ENCODE measurements at regions not wholly inside any gene's neighbourhood (a gene's known extent, or its start where the extent isn't known, plus 50 kb on each side); places are given as distances from the start of the nearest gene placed in this dataset.

DNA sequence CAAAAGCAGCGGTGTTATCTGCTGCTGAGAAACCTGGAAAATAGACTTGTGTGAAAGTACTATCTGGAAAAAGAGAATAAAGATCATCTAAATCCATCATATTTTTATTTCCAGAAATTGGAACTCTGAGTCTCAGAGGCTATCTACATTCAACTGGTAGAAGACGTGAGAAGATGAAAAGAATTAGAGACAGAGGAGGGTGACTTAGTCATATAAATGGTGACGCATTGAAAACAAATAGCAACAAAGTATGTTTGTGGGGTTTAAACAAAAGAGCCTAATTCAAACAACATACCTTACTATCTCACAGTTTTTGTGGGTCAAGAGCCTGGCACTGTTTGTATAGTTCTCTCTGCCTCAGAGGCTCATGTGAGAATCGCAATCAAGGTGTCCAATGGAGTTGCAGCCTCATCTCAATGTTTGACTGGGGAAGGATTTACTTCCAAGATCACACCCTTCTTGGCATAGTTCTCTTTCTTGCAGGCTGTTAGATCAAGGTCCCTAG, 757.1 kb upstream of the SLC35B3 start:
- H3K27me3 ChIP-seq (ENCODE audit: control insufficient read depth in 1 of 2, insufficient read depth in 2 of 2, low read length in 2 of 2) = no peaks in the 10 kb centered on the region
- no peaks in the 10 kb centered on the region for H3K79me2 ChIP-seq (ENCODE audit: insufficient read depth, low read length)
- POLR2A ChIA-PET = no interaction called here
- CTCF ChIA-PET (ENCODE audit: low intra/inter-chr PET ratio, low total read pairs) = no interaction called here
- H2AFZ ChIP-seq (ENCODE audit: low read length) = no peak overlapping the region
- intact Hi-C loops (cut with micrococcal nuclease; ENCODE audit: unreplicated experiment) = no loop called here
- FAIRE-seq (no peak), DNase-seq (ENCODE audit: low spot score) (no peak), ATAC-seq (no peak)
- H3K9me3 ChIP-seq (ENCODE audit: low read length) = peaks cover 68% of the 10 kb centered on the region
- WGBS (ENCODE audit: low lambda C conversion rate) = 31% methylated on average over 4 of the region's 4 CpGs
- no peak overlapping the region for H3K9ac ChIP-seq (ENCODE audit: insufficient read depth, low read depth, low read length)
- no TSS peak for BruUV-seq (replicated peaks)
- H3K27ac ChIP-seq (ENCODE audit: extremely low read length, insufficient read depth, low read length) = no peak overlapping the region
- no peak overlapping the region for H3K4me3 ChIP-seq (replicated peaks in 1 of 3; ENCODE audit: insufficient read depth in 1 of 3, low read depth in 2 of 3, low read length in 3 of 3)
- TF ChIP-seq ZNF138 (CRISPR knock-in tag; IDR thresholded peaks at IDR 0.05; ENCODE audit: low read depth) (no peak), ZNF724P (CRISPR knock-in tag; IDR thresholded peaks at IDR 0.05; ENCODE audit: borderline replicate concordance) (no peak), ZNF343 (CRISPR knock-in tag; IDR thresholded peaks at IDR 0.05) (no peak)
- TF ChIP-seq, protein P1, sequence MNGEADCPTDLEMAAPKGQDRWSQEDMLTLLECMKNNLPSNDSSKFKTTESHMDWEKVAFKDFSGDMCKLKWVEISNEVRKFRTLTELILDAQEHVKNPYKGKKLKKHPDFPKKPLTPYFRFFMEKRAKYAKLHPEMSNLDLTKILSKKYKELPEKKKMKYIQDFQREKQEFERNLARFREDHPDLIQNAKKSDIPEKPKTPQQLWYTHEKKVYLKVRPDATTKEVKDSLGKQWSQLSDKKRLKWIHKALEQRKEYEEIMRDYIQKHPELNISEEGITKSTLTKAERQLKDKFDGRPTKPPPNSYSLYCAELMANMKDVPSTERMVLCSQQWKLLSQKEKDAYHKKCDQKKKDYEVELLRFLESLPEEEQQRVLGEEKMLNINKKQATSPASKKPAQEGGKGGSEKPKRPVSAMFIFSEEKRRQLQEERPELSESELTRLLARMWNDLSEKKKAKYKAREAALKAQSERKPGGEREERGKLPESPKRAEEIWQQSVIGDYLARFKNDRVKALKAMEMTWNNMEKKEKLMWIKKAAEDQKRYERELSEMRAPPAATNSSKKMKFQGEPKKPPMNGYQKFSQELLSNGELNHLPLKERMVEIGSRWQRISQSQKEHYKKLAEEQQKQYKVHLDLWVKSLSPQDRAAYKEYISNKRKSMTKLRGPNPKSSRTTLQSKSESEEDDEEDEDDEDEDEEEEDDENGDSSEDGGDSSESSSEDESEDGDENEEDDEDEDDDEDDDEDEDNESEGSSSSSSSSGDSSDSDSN (CRISPR knock-in tag; IDR thresholded peaks at IDR 0.05) = no peak
- TF ChIP-seq, protein P2, sequence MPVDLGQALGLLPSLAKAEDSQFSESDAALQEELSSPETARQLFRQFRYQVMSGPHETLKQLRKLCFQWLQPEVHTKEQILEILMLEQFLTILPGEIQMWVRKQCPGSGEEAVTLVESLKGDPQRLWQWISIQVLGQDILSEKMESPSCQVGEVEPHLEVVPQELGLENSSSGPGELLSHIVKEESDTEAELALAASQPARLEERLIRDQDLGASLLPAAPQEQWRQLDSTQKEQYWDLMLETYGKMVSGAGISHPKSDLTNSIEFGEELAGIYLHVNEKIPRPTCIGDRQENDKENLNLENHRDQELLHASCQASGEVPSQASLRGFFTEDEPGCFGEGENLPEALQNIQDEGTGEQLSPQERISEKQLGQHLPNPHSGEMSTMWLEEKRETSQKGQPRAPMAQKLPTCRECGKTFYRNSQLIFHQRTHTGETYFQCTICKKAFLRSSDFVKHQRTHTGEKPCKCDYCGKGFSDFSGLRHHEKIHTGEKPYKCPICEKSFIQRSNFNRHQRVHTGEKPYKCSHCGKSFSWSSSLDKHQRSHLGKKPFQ (CRISPR knock-in tag; IDR thresholded peaks at IDR 0.05; ENCODE audit: insufficient replicate concordance) = no peak
- TF ChIP-seq, protein P3, sequence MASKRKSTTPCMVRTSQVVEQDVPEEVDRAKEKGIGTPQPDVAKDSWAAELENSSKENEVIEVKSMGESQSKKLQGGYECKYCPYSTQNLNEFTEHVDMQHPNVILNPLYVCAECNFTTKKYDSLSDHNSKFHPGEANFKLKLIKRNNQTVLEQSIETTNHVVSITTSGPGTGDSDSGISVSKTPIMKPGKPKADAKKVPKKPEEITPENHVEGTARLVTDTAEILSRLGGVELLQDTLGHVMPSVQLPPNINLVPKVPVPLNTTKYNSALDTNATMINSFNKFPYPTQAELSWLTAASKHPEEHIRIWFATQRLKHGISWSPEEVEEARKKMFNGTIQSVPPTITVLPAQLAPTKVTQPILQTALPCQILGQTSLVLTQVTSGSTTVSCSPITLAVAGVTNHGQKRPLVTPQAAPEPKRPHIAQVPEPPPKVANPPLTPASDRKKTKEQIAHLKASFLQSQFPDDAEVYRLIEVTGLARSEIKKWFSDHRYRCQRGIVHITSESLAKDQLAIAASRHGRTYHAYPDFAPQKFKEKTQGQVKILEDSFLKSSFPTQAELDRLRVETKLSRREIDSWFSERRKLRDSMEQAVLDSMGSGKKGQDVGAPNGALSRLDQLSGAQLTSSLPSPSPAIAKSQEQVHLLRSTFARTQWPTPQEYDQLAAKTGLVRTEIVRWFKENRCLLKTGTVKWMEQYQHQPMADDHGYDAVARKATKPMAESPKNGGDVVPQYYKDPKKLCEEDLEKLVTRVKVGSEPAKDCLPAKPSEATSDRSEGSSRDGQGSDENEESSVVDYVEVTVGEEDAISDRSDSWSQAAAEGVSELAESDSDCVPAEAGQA (IDR thresholded peaks at IDR 0.05; ENCODE audit: low read depth) = no peak
- TF ChIP-seq, protein P3 (CRISPR knock-in tag; IDR thresholded peaks at IDR 0.05; ENCODE audit: borderline replicate concordance) = no peak
- H3K4me2 ChIP-seq (ENCODE audit: low read depth, low read length) = no peak overlapping the region
- H3K36me3 ChIP-seq (replicated peaks in 1 of 2; ENCODE audit: control insufficient read depth in 1 of 2, insufficient read depth in 2 of 2, low read length in 2 of 2) = no peaks in the 10 kb centered on the region
- no peaks in the 10 kb centered on the region for H3K4me1 ChIP-seq (ENCODE audit: insufficient read depth, low read length)
- H4K20me1 ChIP-seq (ENCODE audit: insufficient read depth, low read length) = no peaks in the 10 kb centered on the region
- in situ Hi-C loops (cut with HindIII; ENCODE audit: extremely low pct_ligation_motif_present, low pct_unique_long_range_greater_than_20kb) = no loop called here

Measured in HepG2 (cell line).